Large intestine (tissue), 3 donors: ENCODE measurements at regions not wholly inside any gene's neighbourhood (a gene's known extent, or its start where the extent isn't known, plus 50 kb on each side); places are given as distances from the start of the nearest gene placed in this dataset.

Experiments used
- DNase-seq, 2 donors: peaks; one replicate each; pipeline versions ENCODE4 v3.0.0 to v3.0.0-alpha.2; 2013
- H3K27ac ChIP-seq: one replicate; pipeline ENCODE4 v1.5.1; 2013; ENCODE audit warnings: low read length
- H3K27me3 ChIP-seq: 2 replicates; pipeline ENCODE4 v1.6.1; 2013; ENCODE audit warnings: low read length; ENCODE audit not compliant: control insufficient read depth, insufficient read depth
- H3K36me3 ChIP-seq: 2 replicates; pipeline ENCODE4 v1.6.1; 2013; ENCODE audit warnings: low read length; ENCODE audit not compliant: control insufficient read depth, insufficient read depth
- H3K4me1 ChIP-seq: one replicate; pipeline ENCODE4 v1.6.1; 2013; ENCODE audit warnings: low read length; ENCODE audit not compliant: control insufficient read depth, insufficient read depth
- H3K4me3 ChIP-seq: one replicate; pipeline ENCODE4 v1.5.1; 2013; ENCODE audit warnings: low read length
- H3K9me3 ChIP-seq: one replicate; pipeline ENCODE4 v1.6.1; 2013; ENCODE audit warnings: mild to moderate bottlenecking, low read depth, low read length, moderate library complexity; ENCODE audit not compliant: control insufficient read depth
- WGBS: methylation state at CpG from one replicate; pipeline ENCODE4 v1.1.5; 2013; ENCODE audit warnings: low lambda C conversion rate; ENCODE audit not compliant: insufficient coverage; 5-methylcytosine and 5-hydroxymethylcytosine counted together

- Histone ChIP-seq H3K4me3 (no peak overlapping the region), H3K4me1 (no peaks in the 10 kb centered on the region), H3K27ac (no peak overlapping the region), H3K9me3 (no peaks in the 10 kb centered on the region), H3K36me3 (no peaks in the 10 kb centered on the region), H3K27me3 (no peaks in the 10 kb centered on the region)
- no peak for DNase-seq
- no CpG with 5 or more reads among the region's 2 CpGs for WGBS
These were observed 1660.3 kb downstream of the EFNB2 start for GRCh38 chr13:104875038-104875754.

- H3K4me3 ChIP-seq, result no peak overlapping the region
- H3K9me3 ChIP-seq, result no peaks in the 10 kb centered on the region
- no peaks in the 10 kb centered on the region for H3K4me1 ChIP-seq
- H3K27ac ChIP-seq, result no peak overlapping the region
- DNase-seq, result no peak
- H3K36me3 ChIP-seq, result no peaks in the 10 kb centered on the region
- 50% methylated on average over 2 of the region's 4 CpGs for WGBS
- H3K27me3 ChIP-seq, result no peaks in the 10 kb centered on the region
These were observed 1663.3 kb downstream of the EFNB2 start for GRCh38 chr13:104872153-104872552.

DNA sequence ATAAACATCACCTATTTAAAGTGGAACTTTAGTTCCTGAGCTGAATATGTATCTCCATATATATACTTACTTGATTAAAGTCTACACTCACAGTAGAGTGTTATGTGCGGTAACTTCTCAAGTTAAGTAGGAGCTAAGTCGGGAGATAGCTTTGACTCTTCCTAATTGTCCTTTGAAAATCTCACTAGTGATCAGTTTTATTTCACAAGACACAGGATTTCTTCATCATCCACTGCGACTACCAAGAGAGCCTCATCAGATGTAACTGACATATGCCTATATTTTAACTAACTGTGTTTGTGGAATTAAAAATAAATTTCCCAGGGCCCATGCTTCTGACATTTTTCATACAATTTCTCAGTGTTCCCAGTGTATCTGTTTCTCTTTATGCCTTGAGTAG, 1664.0 kb downstream of the EFNB2 start:
- WGBS, result 100% methylated on average over 1 of the region's 3 CpGs
- no peak overlapping the region for H3K4me3 ChIP-seq
- no peak for DNase-seq
- no peaks in the 10 kb centered on the region for H3K4me1 ChIP-seq
- no peaks in the 10 kb centered on the region for H3K9me3 ChIP-seq
- no peak overlapping the region for H3K27ac ChIP-seq
- no peaks in the 10 kb centered on the region for H3K27me3 ChIP-seq
- H3K36me3 ChIP-seq, result no peaks in the 10 kb centered on the region

- H3K4me1 ChIP-seq, result no peaks in the 10 kb centered on the region
- H3K9me3 ChIP-seq, result no peaks in the 10 kb centered on the region
- H3K27me3 ChIP-seq, result no peaks in the 10 kb centered on the region
- no peak for DNase-seq
- H3K36me3 ChIP-seq, result no peaks in the 10 kb centered on the region
- no peak overlapping the region for H3K4me3 ChIP-seq
- H3K27ac ChIP-seq, result no peak overlapping the region
These were observed 1666.0 kb downstream of the EFNB2 start for GRCh38 chr13:104869501-104869900.

GRCh38 chr13:104868806-104869205, 1666.7 kb downstream of the EFNB2 start:
- no peak for DNase-seq
- no peaks in the 10 kb centered on the region for H3K27me3 ChIP-seq
- WGBS, result no CpG with 5 or more reads among the region's 2 CpGs
- no peaks in the 10 kb centered on the region for H3K4me1 ChIP-seq
- H3K27ac ChIP-seq, result no peak overlapping the region
- no peak overlapping the region for H3K4me3 ChIP-seq
- no peaks in the 10 kb centered on the region for H3K36me3 ChIP-seq
- no peaks in the 10 kb centered on the region for H3K9me3 ChIP-seq

DNA sequence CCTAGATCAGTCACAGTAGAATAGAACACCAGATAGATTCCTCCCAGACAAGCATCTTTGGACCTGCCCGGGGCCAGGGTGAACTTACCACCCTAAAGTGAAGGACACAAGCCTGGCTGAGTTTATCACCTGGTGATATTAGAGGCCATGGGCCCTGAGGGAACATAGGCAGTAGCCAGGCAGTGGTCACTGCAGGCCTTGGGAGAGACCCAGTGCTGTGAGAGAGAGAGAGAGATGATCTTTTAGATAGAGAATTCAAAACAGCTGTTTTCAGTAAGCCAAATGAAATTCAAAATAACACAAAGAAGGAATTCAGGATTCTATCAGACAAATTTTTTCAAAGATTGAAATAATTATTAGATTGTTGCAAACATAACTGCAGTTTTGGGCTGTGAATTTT, 1679.9 kb downstream of the EFNB2 start:
- Histone ChIP-seq H3K36me3 (no peaks in the 10 kb centered on the region), H3K27ac (no peak overlapping the region), H3K9me3 (no peaks in the 10 kb centered on the region), H3K4me1 (no peaks in the 10 kb centered on the region), H3K4me3 (no peak overlapping the region), H3K27me3 (no peaks in the 10 kb centered on the region)
- no CpG with 5 or more reads among the region's 1 CpG for WGBS
- no peak for DNase-seq

DNA sequence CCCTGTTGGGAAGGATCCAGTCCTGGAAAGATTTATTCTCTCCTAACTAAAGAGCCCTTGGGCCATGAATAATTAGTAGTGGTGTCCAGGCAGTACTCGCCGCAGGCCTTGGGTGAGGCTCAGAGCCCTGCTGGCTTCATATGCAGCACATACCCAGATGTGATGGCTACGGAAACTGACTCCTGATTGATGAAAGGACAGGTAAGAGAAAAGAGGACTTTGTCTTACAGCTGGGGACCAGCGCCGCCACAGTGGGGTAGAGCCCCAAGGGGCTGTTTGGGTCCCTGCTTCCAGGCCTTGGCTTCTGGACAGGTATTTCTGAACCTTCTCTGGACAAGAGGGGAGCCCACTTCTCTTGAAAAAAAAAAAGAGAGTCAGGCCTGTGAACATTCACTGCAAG, 1680.8 kb downstream of the EFNB2 start:
- no peak overlapping the region for H3K27ac ChIP-seq
- H3K9me3 ChIP-seq, result no peaks in the 10 kb centered on the region
- H3K4me1 ChIP-seq, result no peaks in the 10 kb centered on the region
- H3K36me3 ChIP-seq, result no peaks in the 10 kb centered on the region
- H3K27me3 ChIP-seq, result no peaks in the 10 kb centered on the region
- no peak overlapping the region for H3K4me3 ChIP-seq
- WGBS, result no CpG with 5 or more reads among the region's 5 CpGs
- no peak for DNase-seq

DNA sequence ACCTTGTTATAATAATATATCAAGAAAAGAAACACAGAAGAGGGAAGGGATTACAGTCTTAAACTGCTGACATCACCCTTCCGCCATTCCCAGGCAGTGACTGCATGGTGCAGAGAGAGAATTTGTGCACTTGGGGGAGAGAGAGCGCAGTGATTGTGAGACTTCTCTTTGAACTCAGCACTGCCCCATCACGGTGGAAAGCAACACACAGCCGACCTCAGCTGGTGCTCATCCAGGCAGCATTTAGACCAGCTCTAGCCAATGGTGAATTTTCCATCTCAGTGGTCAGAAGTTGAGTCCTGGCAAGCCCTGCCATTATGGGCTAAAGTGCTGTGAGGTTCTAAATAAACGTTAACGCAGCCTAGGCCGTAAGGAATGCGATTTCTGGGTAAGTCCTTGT, 1681.5 kb downstream of the EFNB2 start:
- Histone ChIP-seq H3K4me1 (no peaks in the 10 kb centered on the region), H3K36me3 (no peaks in the 10 kb centered on the region), H3K9me3 (no peaks in the 10 kb centered on the region), H3K27ac (no peak overlapping the region), H3K27me3 (no peaks in the 10 kb centered on the region), H3K4me3 (no peak overlapping the region)
- no peak for DNase-seq
- no CpG with 5 or more reads among the region's 8 CpGs for WGBS

GRCh38 chr13:104847922-104848321, 1687.5 kb downstream of the EFNB2 start:
- H3K36me3 ChIP-seq, result no peaks in the 10 kb centered on the region
- WGBS, result no CpG with 5 or more reads among the region's 3 CpGs
- no peak for DNase-seq

DNA sequence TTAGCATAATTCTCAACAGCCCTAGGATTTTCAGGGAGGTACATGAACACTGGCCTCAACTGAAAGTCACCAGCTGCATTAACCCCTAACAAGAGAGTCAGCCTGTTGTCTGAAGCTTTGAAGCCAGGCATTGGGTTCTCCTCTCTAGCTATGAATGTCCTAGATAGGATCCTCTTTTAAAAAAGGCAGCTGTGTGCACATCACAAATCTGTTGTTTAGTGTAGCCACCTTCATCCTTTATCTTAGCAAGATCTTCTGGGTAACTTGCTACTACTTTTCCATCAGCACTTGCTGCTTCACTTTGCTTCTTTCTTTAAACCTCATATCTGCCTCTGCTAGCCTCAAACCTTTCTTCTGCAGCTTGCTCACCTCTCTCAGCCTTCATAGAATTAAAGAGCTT, 1692.1 kb downstream of the EFNB2 start:
- H3K27ac ChIP-seq, result no peak overlapping the region
- H3K36me3 ChIP-seq, result no peaks in the 10 kb centered on the region
- no peak for DNase-seq
- H3K27me3 ChIP-seq, result no peaks in the 10 kb centered on the region
- no peak overlapping the region for H3K4me3 ChIP-seq
- H3K4me1 ChIP-seq, result no peaks in the 10 kb centered on the region
- H3K9me3 ChIP-seq, result no peaks in the 10 kb centered on the region

More at GRCh38 chr13:104847922-104848321, 1687.5 kb downstream of the EFNB2 start:
- Histone ChIP-seq H3K4me1 (no peaks in the 10 kb centered on the region), H3K27me3 (no peaks in the 10 kb centered on the region), H3K9me3 (no peaks in the 10 kb centered on the region), H3K4me3 (no peak overlapping the region), H3K27ac (no peak overlapping the region)

DNA sequence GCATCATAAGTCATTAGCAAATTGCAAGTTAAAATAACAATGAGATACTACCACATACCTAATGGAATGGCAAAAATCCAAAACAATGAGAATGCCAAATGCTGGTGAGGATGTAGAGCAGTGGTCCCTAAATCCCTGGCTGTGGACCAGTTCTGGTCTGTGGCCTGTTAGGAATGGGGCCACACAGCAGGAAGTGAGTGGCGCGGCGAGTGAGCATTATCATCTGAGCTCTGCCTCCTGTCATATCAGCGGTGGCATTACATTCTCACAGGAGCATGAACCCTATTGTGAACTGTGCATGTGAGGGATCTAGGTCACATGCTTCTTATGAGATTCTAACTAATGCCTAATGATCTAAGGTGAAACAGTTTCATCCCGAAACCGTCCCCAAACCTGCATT, 1694.4 kb downstream of the EFNB2 start:
- WGBS, result no CpG with 5 or more reads among the region's 6 CpGs
- H3K27me3 ChIP-seq, result no peaks in the 10 kb centered on the region
- H3K9me3 ChIP-seq, result no peaks in the 10 kb centered on the region
- no peak overlapping the region for H3K4me3 ChIP-seq
- no peak overlapping the region for H3K27ac ChIP-seq
- no peak for DNase-seq
- no peaks in the 10 kb centered on the region for H3K36me3 ChIP-seq
- H3K4me1 ChIP-seq, result no peaks in the 10 kb centered on the region
